ENCODE measurements at regions not wholly inside any gene's neighbourhood (a gene's known extent, or its start where the extent isn't known, plus 50 kb on each side); places are given as distances from the start of the nearest gene placed in this dataset.

DNA sequence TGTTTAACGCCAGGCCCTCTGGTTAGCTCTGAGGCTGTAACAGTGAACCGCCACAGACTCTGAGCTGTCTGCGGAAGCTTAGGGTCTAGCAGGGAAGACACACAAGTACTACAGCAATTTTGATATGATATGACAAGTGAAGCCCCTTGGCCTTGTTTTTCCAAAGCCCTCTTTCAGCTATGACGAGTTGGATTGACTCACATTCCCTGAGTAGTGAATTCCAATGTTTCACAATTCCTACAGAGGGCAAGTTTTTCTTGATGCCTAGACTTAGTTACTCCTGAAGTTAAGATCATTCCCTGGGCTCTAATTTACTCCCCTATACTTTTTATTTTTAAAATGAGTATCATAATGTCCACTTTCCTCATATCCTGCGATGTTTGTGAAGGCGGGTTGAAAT, 53.3 kb upstream of the CISTR start:
- no peaks in the 10 kb centered on the region for H3K27me3 ChIP-seq (ENCODE audit: insufficient read depth, low read length)
- Mint-ChIP-seq H3K4me1 (peaks cover 0 to 10% of the 10 kb centered on the region in 2 experiments; a peak in 3 of 4 replicates), H3K27me3 (ENCODE audit: low read depth) (peaks cover 56% of the 10 kb centered on the region), H3K36me3 (ENCODE audit: insufficient read depth in 1 of 3, low read depth in 3 of 3) (no peaks in the 10 kb centered on the region), H3K9me3 (no peaks in the 10 kb centered on the region), H3K4me3 (no peak overlapping the region), H3K27ac (no peak overlapping the region)
- H3K79me2 ChIP-seq (ENCODE audit: insufficient read depth, low read length), result no peaks in the 10 kb centered on the region
- H2AK5ac ChIP-seq (ENCODE audit: insufficient read length, low read length), result no peak overlapping the region
- H2AFZ ChIP-seq (ENCODE audit: low read length), result peak overlapping the region; percentile 32
- H3K23ac ChIP-seq (ENCODE audit: insufficient read length, low read depth, low read length), result no peak overlapping the region
- TF ChIP-seq CTCF (conservative IDR thresholded peaks at IDR 0.05), result no peak
- H3K27ac ChIP-seq (ENCODE audit: insufficient read length, low read depth, low read length), result no peak overlapping the region
- no peaks in the 10 kb centered on the region for H3K23me2 ChIP-seq (ENCODE audit: insufficient read length, low read depth, low read length, poor library complexity, severe bottlenecking)
- no peak for DNase-seq
- H4K5ac ChIP-seq (ENCODE audit: insufficient read length, low read depth, low read length), result no peak overlapping the region
- no peak overlapping the region for H3K14ac ChIP-seq (ENCODE audit: insufficient read depth, low read length)
- H3K9me3 ChIP-seq (ENCODE audit: control insufficient read depth, low read depth, low read length), result no peaks in the 10 kb centered on the region
- WGBS (ENCODE audit: extremely low coverage, insufficient read length, low lambda C conversion rate), result no CpG with 5 or more reads among the region's 6 CpGs
- H3T11ph ChIP-seq (ENCODE audit: low read length), result no peak overlapping the region
- H4K20me1 ChIP-seq (ENCODE audit: control insufficient read depth, insufficient read depth, insufficient read length), result no peaks in the 10 kb centered on the region
- H4K8ac ChIP-seq (replicated peaks; ENCODE audit: insufficient read length, low read depth, low read length), result no peak overlapping the region
- no peak overlapping the region for H2BK20ac ChIP-seq (ENCODE audit: low read depth, low read length, poor library complexity, severe bottlenecking)
- H2BK12ac ChIP-seq (ENCODE audit: insufficient read length, low read depth, low read length), result no peak overlapping the region
- no peak overlapping the region for H3K56ac ChIP-seq (ENCODE audit: insufficient read length, low read depth, low read length)
- no peaks in the 10 kb centered on the region for H3K4me1 ChIP-seq (ENCODE audit: insufficient read depth, low read length)
- H3K9ac ChIP-seq (ENCODE audit: extremely low read depth, insufficient read length, low read length), result no peak overlapping the region
- H2BK120ac ChIP-seq (ENCODE audit: low read depth, low read length, poor library complexity, severe bottlenecking), result no peak overlapping the region
- no peaks in the 10 kb centered on the region for H3K79me1 ChIP-seq (ENCODE audit: insufficient read depth, low read depth, low read length, poor library complexity, severe bottlenecking)
- no peak overlapping the region for H3K4me2 ChIP-seq (ENCODE audit: insufficient read depth, insufficient read length, low read length)
- H3K4ac ChIP-seq (ENCODE audit: low read depth, low read length), result no peak overlapping the region
- no peak overlapping the region for H2BK15ac ChIP-seq (ENCODE audit: low read depth, low read length)
- no peak overlapping the region for H4K91ac ChIP-seq (ENCODE audit: insufficient read length, low read depth, low read length)
- no peak overlapping the region for H2BK5ac ChIP-seq (ENCODE audit: insufficient read length, low read length)
- no peak overlapping the region for H3K18ac ChIP-seq (ENCODE audit: insufficient read length, low read depth, low read length)
